ENCODE measurements at regions not wholly inside any gene's neighbourhood (a gene's known extent, or its start where the extent isn't known, plus 50 kb on each side); places are given as distances from the start of the nearest gene placed in this dataset.

- TF ChIP-seq CTCF (conservative IDR thresholded peaks at IDR 0.05; ENCODE audit: low read length) (no peak), EZH2phosphoT487 (IDR thresholded peaks at IDR 0.05; ENCODE audit: borderline replicate concordance, low read depth, low read length) (no peak)
These were observed 186.0 kb upstream of the OLFM3 start for GRCh38 chr1:102182603-102183260.

Measured in OCI-LY7 (cell line).